Tibial nerve (tissue), 4 donors: ENCODE measurements at regions not wholly inside any gene's neighbourhood (a gene's known extent, or its start where the extent isn't known, plus 50 kb on each side); places are given as distances from the start of the nearest gene placed in this dataset.

Source experiments
- DNase-seq, 2 donors: peaks; one replicate each; pipeline ENCODE4 v3.0.0-alpha.2; 2019; ENCODE audit warnings: low spot score in 2 of 2
- H3K27ac ChIP-seq, 4 donors: fragments of 200-600 bp; sonication (generic) in 3 of 4; one replicate each; pipeline ENCODE4 v1.5.1; 2017 to 2019; ENCODE audit warnings: mild to moderate bottlenecking in 1 of 4
- H3K27me3 ChIP-seq, 2 donors: fragments of 200-600 bp; sonication (generic) in 1 of 2; one replicate each; pipeline versions ENCODE4 v1.5.1 to v1.6.0; 2017 to 2019
- H3K36me3 ChIP-seq, 3 donors: fragments of 200-600 bp; sonication (generic); one replicate each; pipeline ENCODE4 v1.5.1; 2018 to 2019
- H3K4me1 ChIP-seq, 4 donors: fragments of 200-600 bp; sonication (generic) in 3 of 4; one replicate each; pipeline ENCODE4 v1.5.1; 2017 to 2019
- H3K4me3 ChIP-seq, 4 donors: fragments of 200-600 bp; sonication (generic) in 3 of 4; one replicate each; pipeline ENCODE4 v1.5.1; 2017 to 2019; ENCODE audit warnings: mild to moderate bottlenecking in 1 of 4, moderate library complexity in 1 of 4
- H3K9me3 ChIP-seq, 4 donors: fragments of 200-600 bp; sonication (generic) in 3 of 4; one replicate each; pipeline ENCODE4 v1.5.1; 2017 to 2019
- EP300 ChIP-seq, 2 donors: sonication (generic); formaldehyde crosslinking; IDR thresholded peaks; one replicate each; pipeline ENCODE4 v1.6.1; 2017; ENCODE audit warnings: antibody characterized with exemption in 2 of 2, mild to moderate bottlenecking in 1 of 2
- POLR2A ChIP-seq, 2 donors: fragments of 450-650 bp; IDR thresholded peaks; one replicate each; pipeline ENCODE4 v1.6.1; 2017; ENCODE audit warnings: antibody characterized with exemption in 2 of 2, mild to moderate bottlenecking in 2 of 2, moderate library complexity in 2 of 2
- WGBS, 2 donors: methylation state at CpG; one replicate each; pipeline ENCODE4 v1.1.5; 2018; 5-methylcytosine and 5-hydroxymethylcytosine counted together
- TF ChIP-seq, protein P1 (sequence below), 5 experiments: fragments of 200-600 bp in 3 of 5; fragments of 450-650 bp in 2 of 5; sonication (generic) in 3 of 5; IDR thresholded peaks; one replicate each; pipeline ENCODE4 v1.5.1; 2016 to 2019; ENCODE audit warnings: antibody characterized with exemption in 5 of 5, mild to moderate bottlenecking in 3 of 5, moderate library complexity in 2 of 5

DNA sequence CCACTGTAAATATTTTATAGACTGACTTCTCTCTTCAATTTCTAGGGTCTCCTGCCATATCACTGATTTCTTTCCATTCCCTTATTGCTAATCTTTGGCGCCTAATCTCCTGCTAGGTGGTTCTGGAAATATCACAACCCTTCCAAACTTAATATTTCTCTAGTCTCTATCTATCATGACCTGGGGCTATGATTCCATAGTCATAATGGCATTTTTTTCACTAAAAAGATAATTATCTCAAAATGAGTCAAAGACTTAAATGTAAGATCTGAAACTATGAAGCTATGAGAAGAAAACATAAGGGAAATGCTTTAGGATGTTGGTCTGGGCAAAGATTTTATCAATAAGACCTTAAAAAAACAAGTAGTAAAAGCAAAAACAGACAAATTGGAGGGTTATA is 74.2 kb downstream of the LEPR start:
- Histone ChIP-seq H3K4me3 (no peak overlapping the region), H3K4me1 (peaks cover 0 to 33% (median 4%) of the 10 kb centered on the region in 4 donors), H3K27ac (peak overlapping the region in 1 of 4 donors; percentile 41), H3K36me3 (no peaks in the 10 kb centered on the region), H3K27me3 (no peaks in the 10 kb centered on the region), H3K9me3 (no peaks in the 10 kb centered on the region)
- DNase-seq: no peak
- TF ChIP-seq, protein P1, sequence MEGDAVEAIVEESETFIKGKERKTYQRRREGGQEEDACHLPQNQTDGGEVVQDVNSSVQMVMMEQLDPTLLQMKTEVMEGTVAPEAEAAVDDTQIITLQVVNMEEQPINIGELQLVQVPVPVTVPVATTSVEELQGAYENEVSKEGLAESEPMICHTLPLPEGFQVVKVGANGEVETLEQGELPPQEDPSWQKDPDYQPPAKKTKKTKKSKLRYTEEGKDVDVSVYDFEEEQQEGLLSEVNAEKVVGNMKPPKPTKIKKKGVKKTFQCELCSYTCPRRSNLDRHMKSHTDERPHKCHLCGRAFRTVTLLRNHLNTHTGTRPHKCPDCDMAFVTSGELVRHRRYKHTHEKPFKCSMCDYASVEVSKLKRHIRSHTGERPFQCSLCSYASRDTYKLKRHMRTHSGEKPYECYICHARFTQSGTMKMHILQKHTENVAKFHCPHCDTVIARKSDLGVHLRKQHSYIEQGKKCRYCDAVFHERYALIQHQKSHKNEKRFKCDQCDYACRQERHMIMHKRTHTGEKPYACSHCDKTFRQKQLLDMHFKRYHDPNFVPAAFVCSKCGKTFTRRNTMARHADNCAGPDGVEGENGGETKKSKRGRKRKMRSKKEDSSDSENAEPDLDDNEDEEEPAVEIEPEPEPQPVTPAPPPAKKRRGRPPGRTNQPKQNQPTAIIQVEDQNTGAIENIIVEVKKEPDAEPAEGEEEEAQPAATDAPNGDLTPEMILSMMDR (IDR thresholded peaks at IDR 0.05): no peak
- no peak for TF ChIP-seq EP300 (IDR thresholded peaks at IDR 0.05)
- TF ChIP-seq POLR2A (IDR thresholded peaks at IDR 0.05): no peak
- 84 to 96% methylated on average over 1 of the region's 1 CpG for WGBS, 2 donors

GRCh38 chr1:65495137-65495536 is 74.7 kb downstream of the LEPR start:
- Histone ChIP-seq H3K9me3 (no peaks in the 10 kb centered on the region), H3K4me3 (no peak overlapping the region), H3K36me3 (no peaks in the 10 kb centered on the region), H3K27ac (no peak overlapping the region), H3K4me1 (peaks cover 0 to 28% (median 3%) of the 10 kb centered on the region in 4 donors), H3K27me3 (no peaks in the 10 kb centered on the region)
- TF ChIP-seq, protein P1 (IDR thresholded peaks at IDR 0.05): no peak
- TF ChIP-seq EP300 (IDR thresholded peaks at IDR 0.05) (no peak), POLR2A (IDR thresholded peaks at IDR 0.05) (no peak)
- WGBS, 2 donors: 78% methylated on average over 1 of the region's 1 CpG
- no peak for DNase-seq

GRCh38 chr1:65497256-65497830 is 76.9 kb downstream of the LEPR start:
- no peaks in the 10 kb centered on the region for H3K9me3 ChIP-seq
- peaks cover 0 to 11% (median 2%) of the 10 kb centered on the region in 4 donors for H3K4me1 ChIP-seq
- H3K27me3 ChIP-seq: no peaks in the 10 kb centered on the region
- TF ChIP-seq EP300 (IDR thresholded peaks at IDR 0.05): no peak
- TF ChIP-seq, protein P1 (IDR thresholded peaks at IDR 0.05): no peak
- no peak for TF ChIP-seq POLR2A (IDR thresholded peaks at IDR 0.05)
- WGBS, 2 donors: 55 to 61% methylated on average over 2 of the region's 2 CpGs
- no peaks in the 10 kb centered on the region for H3K36me3 ChIP-seq
- H3K27ac ChIP-seq: no peak overlapping the region
- DNase-seq: no peak
- no peak overlapping the region for H3K4me3 ChIP-seq

- H3K36me3 ChIP-seq: no peaks in the 10 kb centered on the region
- no peak for DNase-seq
- H3K9me3 ChIP-seq: peaks cover 0 to 7% (median 2%) of the 10 kb centered on the region in 4 donors
- WGBS, 2 donors: 58 to 60% methylated on average over 4 of the region's 4 CpGs
- H3K4me1 ChIP-seq: no peaks in the 10 kb centered on the region
- TF ChIP-seq, protein P1 (IDR thresholded peaks at IDR 0.05): no peak
- TF ChIP-seq POLR2A (IDR thresholded peaks at IDR 0.05) (no peak), EP300 (IDR thresholded peaks at IDR 0.05) (no peak)
- no peaks in the 10 kb centered on the region for H3K27me3 ChIP-seq
- no peak overlapping the region for H3K4me3 ChIP-seq
- no peak overlapping the region for H3K27ac ChIP-seq
These were observed 83.0 kb downstream of the LEPR start for GRCh38 chr1:65503427-65503826.

DNA sequence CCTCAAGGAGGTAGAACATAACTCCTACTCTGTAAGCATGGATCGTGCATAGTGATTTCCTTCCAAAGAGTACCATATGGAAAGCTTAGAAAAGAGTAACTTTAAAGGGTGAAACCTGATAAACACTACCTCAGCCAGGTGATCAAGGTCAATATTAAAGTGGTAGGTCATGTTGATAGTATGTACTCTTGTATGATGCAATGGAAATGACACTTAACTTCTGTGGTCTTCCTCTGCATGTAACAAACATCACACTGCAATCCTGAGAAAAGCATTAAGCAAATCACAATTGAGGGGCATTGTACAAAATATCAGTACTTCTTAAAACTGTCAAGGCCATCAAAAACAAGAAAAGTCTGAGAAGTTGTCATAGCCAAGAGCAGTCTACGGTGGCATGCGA is 83.8 kb downstream of the LEPR start:
- WGBS, 2 donors: 94 to 97% methylated on average over 3 of the region's 3 CpGs
- no peak for DNase-seq
- no peaks in the 10 kb centered on the region for H3K4me1 ChIP-seq
- H3K4me3 ChIP-seq: no peak overlapping the region
- no peak for TF ChIP-seq EP300 (IDR thresholded peaks at IDR 0.05)
- no peak for TF ChIP-seq POLR2A (IDR thresholded peaks at IDR 0.05)
- TF ChIP-seq, protein P1 (IDR thresholded peaks at IDR 0.05): no peak
- H3K9me3 ChIP-seq: peaks cover 0 to 11% (median 3%) of the 10 kb centered on the region in 4 donors
- H3K27ac ChIP-seq: no peak overlapping the region
- H3K27me3 ChIP-seq: no peaks in the 10 kb centered on the region
- no peaks in the 10 kb centered on the region for H3K36me3 ChIP-seq
